ENCODE measurements at regions not wholly inside any gene's neighbourhood (a gene's known extent, or its start where the extent isn't known, plus 50 kb on each side); places are given as distances from the start of the nearest gene placed in this dataset.

GRCh38 chrX:5242091-5242790 is 986.4 kb downstream of the NLGN4X start:
- no peak overlapping the region for H3K27ac ChIP-seq (ENCODE audit: low read depth in 1 of 2, low read length in 2 of 2)
- TF ChIP-seq GABPA (IDR thresholded peaks at IDR 0.05 in 1 of 2, conservative IDR thresholded peaks at IDR 0.05 in 1 of 2): no peak
- TF ChIP-seq RAD21 (IDR thresholded peaks at IDR 0.05): no peak
- no peak for TF ChIP-seq ATF3 (IDR thresholded peaks at IDR 0.05)
- no peak for TF ChIP-seq NR2F2 (IDR thresholded peaks at IDR 0.05)
- no peak for TF ChIP-seq JUND (IDR thresholded peaks at IDR 0.05)
- TF ChIP-seq FOXA2 (IDR thresholded peaks at IDR 0.05): no peak
- TF ChIP-seq SP1 (IDR thresholded peaks at IDR 0.05): no peak
- no peak for TF ChIP-seq MAX (IDR thresholded peaks at IDR 0.05)
- TF ChIP-seq ZBTB33 (IDR thresholded peaks at IDR 0.05): no peak
- TF ChIP-seq REST (IDR thresholded peaks at IDR 0.05): no peak
- TF ChIP-seq EGR1 (IDR thresholded peaks at IDR 0.05; ENCODE audit: low read depth in 2 of 2): no peak
- no peak for TF ChIP-seq FOXA1 (IDR thresholded peaks at IDR 0.05)
- TF ChIP-seq TAF1 (conservative IDR thresholded peaks at IDR 0.05): no peak
- no peak for TF ChIP-seq YY1 (IDR thresholded peaks at IDR 0.05)
- TF ChIP-seq HNF4A (conservative IDR thresholded peaks at IDR 0.05): no peak
- no peak for TF ChIP-seq CTCF (IDR thresholded peaks at IDR 0.05; ENCODE audit: low read depth, low read length, missing input control)
- no peak for TF ChIP-seq HNF4G (IDR thresholded peaks at IDR 0.05)
- TF ChIP-seq RXRA (IDR thresholded peaks at IDR 0.05): no peak
- no peaks in the 10 kb centered on the region for H3K36me3 ChIP-seq (ENCODE audit: control insufficient read depth in 4 of 4, insufficient read depth in 3 of 4, low read depth in 1 of 4, low read length in 3 of 4)
- no peaks in the 10 kb centered on the region for H3K4me1 ChIP-seq (ENCODE audit: control insufficient read depth in 4 of 4, insufficient read depth in 4 of 4, low read length in 3 of 4)
- peaks cover 0 to 2% (median 0%) of the 10 kb centered on the region in 4 donors for H3K27me3 ChIP-seq (ENCODE audit: control insufficient read depth in 4 of 4, insufficient read depth in 4 of 4, low read length in 3 of 4)
- H3K9me3 ChIP-seq (ENCODE audit: control insufficient read depth in 4 of 4, low read length in 3 of 4): no peaks in the 10 kb centered on the region
- WGBS: 17% methylated on average over 7 of the region's 7 CpGs
- DNase-seq (ENCODE audit: low spot score): no peak
- no peak overlapping the region for H3K9ac ChIP-seq (ENCODE audit: low read depth in 1 of 2, low read length in 2 of 2)
- no peak overlapping the region for H3K4me3 ChIP-seq (ENCODE audit: low read depth in 1 of 3, low read length in 3 of 3)

Data from liver (tissue), 8 donors.